Gastrocnemius medialis (tissue), 4 donors: ENCODE measurements at regions not wholly inside any gene's neighbourhood (a gene's known extent, or its start where the extent isn't known, plus 50 kb on each side); places are given as distances from the start of the nearest gene placed in this dataset.

ENCODE experiments used
- ATAC-seq, 2 donors: fragments of 150-250 bp; one replicate each; pipeline ENCODE4 v1.9.1; 2016
- DNase-seq, 2 donors: peaks; one replicate each; pipeline ENCODE4 v3.0.0-alpha.2; 2019
- H3K27ac ChIP-seq, 4 donors: fragments of 200-600 bp; sonication (generic); 1 replicate in 1 of 4; 2 replicates in 3 of 4; pipeline ENCODE4 v1.5.1; 2016 to 2018; ENCODE audit warnings: mild to moderate bottlenecking in 2 of 4, moderate library complexity in 1 of 4
- H3K27me3 ChIP-seq, 3 donors: fragments of 200-600 bp; sonication (generic) in 2 of 3; 1 replicate in 1 of 3; 2 replicates in 2 of 3; pipeline versions ENCODE4 v1.5.1 to v1.6.0; 2016 to 2019; ENCODE audit warnings: mild to moderate bottlenecking in 1 of 3, moderate library complexity in 1 of 3
- H3K36me3 ChIP-seq, 2 donors: fragments of 200-600 bp; sonication (generic) in 1 of 2; one replicate each; pipeline ENCODE4 v1.5.1; 2017 to 2018
- H3K4me1 ChIP-seq, 2 donors: fragments of 200-600 bp; sonication (generic) in 1 of 2; one replicate each; pipeline ENCODE4 v1.5.1; 2016 to 2017; ENCODE audit warnings: mild to moderate bottlenecking in 2 of 2
- H3K4me3 ChIP-seq, 4 donors: fragments of 200-600 bp; sonication (generic) in 3 of 4; 1 replicate in 1 of 4; 2 replicates in 3 of 4; pipeline ENCODE4 v1.5.1; 2016 to 2019; ENCODE audit warnings: mild to moderate bottlenecking in 2 of 4
- H3K9me3 ChIP-seq, 3 donors: fragments of 200-600 bp; sonication (generic) in 2 of 3; 1 replicate in 1 of 3; 2 replicates in 2 of 3; pipeline ENCODE4 v1.5.1; 2016 to 2019
- CTCF ChIP-seq, 5 experiments: fragments of 450-650 bp in 3 of 5; fragments of 200-600 bp in 2 of 5; sonication (generic) in 2 of 5; IDR thresholded peaks in 4 of 5; conservative IDR thresholded peaks in 1 of 5; 1 replicate in 4 of 5; 2 replicates in 1 of 5; pipeline ENCODE4 v1.5.1; 2016 to 2019; ENCODE audit warnings: antibody characterized with exemption in 5 of 5, mild to moderate bottlenecking in 3 of 5, moderate library complexity in 3 of 5
- POLR2A ChIP-seq, 2 donors: fragments of 450-650 bp; IDR thresholded peaks; one replicate each; pipeline ENCODE4 v1.6.1; 2017; ENCODE audit warnings: antibody characterized with exemption in 2 of 2, mild to moderate bottlenecking in 2 of 2, moderate library complexity in 2 of 2
- in situ Hi-C, 4 donors: fragments of 200-750 bp; cut with MboI; loops; one replicate each; pipeline versions ENCODE4 v1.15.0 to v1.8.0; 2017; ENCODE audit warnings: low sequenced_read_pairs in 4 of 4
- intact Hi-C: fragments of 100-400 bp; cut with DNase I; formaldehyde crosslinking; loops from one replicate; pipeline ENCODE4 v1.15.1; 2023; ENCODE audit warnings: low total_unique reads

GRCh38 chr6:155561966-155562364 is 106.3 kb upstream of the NOX3 start:
- intact Hi-C loops = no loop called here
- DNase-seq (no peak), ATAC-seq (no peak)
- TF ChIP-seq CTCF (IDR thresholded peaks at IDR 0.05 in 4 of 5, conservative IDR thresholded peaks at IDR 0.05 in 1 of 5) (no peak), POLR2A (IDR thresholded peaks at IDR 0.05) (no peak)
- H3K27ac ChIP-seq = no peak overlapping the region
- in situ Hi-C loops = no loop called here
- no peaks in the 10 kb centered on the region for H3K9me3 ChIP-seq
- no peak overlapping the region for H3K4me3 ChIP-seq
- H3K36me3 ChIP-seq = no peaks in the 10 kb centered on the region
- H3K27me3 ChIP-seq = no peaks in the 10 kb centered on the region
- no peaks in the 10 kb centered on the region for H3K4me1 ChIP-seq

GRCh38 chr6:155561257-155561965 is 105.8 kb upstream of the NOX3 start:
- no peak overlapping the region for H3K27ac ChIP-seq
- no peaks in the 10 kb centered on the region for H3K9me3 ChIP-seq
- no peaks in the 10 kb centered on the region for H3K27me3 ChIP-seq
- intact Hi-C loops (no loop called here), in situ Hi-C loops (no loop called here)
- DNase-seq (no peak), ATAC-seq (no peak)
- TF ChIP-seq POLR2A (IDR thresholded peaks at IDR 0.05) (no peak), CTCF (IDR thresholded peaks at IDR 0.05 in 4 of 5, conservative IDR thresholded peaks at IDR 0.05 in 1 of 5) (no peak)
- H3K36me3 ChIP-seq = no peaks in the 10 kb centered on the region
- H3K4me1 ChIP-seq = no peaks in the 10 kb centered on the region
- no peak overlapping the region for H3K4me3 ChIP-seq

- ATAC-seq (no peak), DNase-seq (no peak)
- no peak for TF ChIP-seq CTCF (IDR thresholded peaks at IDR 0.05 in 4 of 5, conservative IDR thresholded peaks at IDR 0.05 in 1 of 5)
- TF ChIP-seq POLR2A (IDR thresholded peaks at IDR 0.05) = no peak
- in situ Hi-C loops (no loop called here), intact Hi-C loops (no loop called here)
- Histone ChIP-seq H3K4me1 (peaks cover 0 to 7% of the 10 kb centered on the region in 2 donors), H3K36me3 (no peaks in the 10 kb centered on the region), H3K27me3 (no peaks in the 10 kb centered on the region), H3K9me3 (no peaks in the 10 kb centered on the region), H3K4me3 (no peak overlapping the region), H3K27ac (no peak overlapping the region)
Measured at GRCh38 chr6:155549928-155550327, 94.3 kb upstream of the NOX3 start.

- no peak overlapping the region for H3K4me3 ChIP-seq
- no peaks in the 10 kb centered on the region for H3K9me3 ChIP-seq
- ATAC-seq (no peak), DNase-seq (no peak)
- no peaks in the 10 kb centered on the region for H3K27me3 ChIP-seq
- in situ Hi-C loops = no loop called here
- H3K4me1 ChIP-seq = peaks cover 0 to 7% of the 10 kb centered on the region in 2 donors
- no peak overlapping the region for H3K27ac ChIP-seq
- intact Hi-C loops = no loop called here
- TF ChIP-seq CTCF (IDR thresholded peaks at IDR 0.05 in 4 of 5, conservative IDR thresholded peaks at IDR 0.05 in 1 of 5) (no peak), POLR2A (IDR thresholded peaks at IDR 0.05) (no peak)
- H3K36me3 ChIP-seq = no peaks in the 10 kb centered on the region
Measured at GRCh38 chr6:155549028-155549798, 93.6 kb upstream of the NOX3 start.
